GM21825 (cell line): ENCODE measurements at regions not wholly inside any gene's neighbourhood (a gene's known extent, or its start where the extent isn't known, plus 50 kb on each side); places are given as distances from the start of the nearest gene placed in this dataset.
"Not testable (repeated sequence)": the region's sequence is repeated elsewhere in the genome, so short reads cannot be mapped to it uniquely, and the experiment has no call there.

Source experiments
- ATAC-seq: cut with Tn5 transposase; IDR thresholded peaks from one replicate; pipeline ENCODE4 v1.9.1; 2021; ENCODE audit warnings: mild to moderate bottlenecking, moderate library complexity; ENCODE audit not compliant: unreplicated experiment

- ATAC-seq: no peak
Measured at GRCh38 chr9:96133321-96134021, 168.5 kb downstream of the HSD17B3 start.

- ATAC-seq: no peak
Measured at GRCh38 chr9:96131825-96132224, 170.2 kb downstream of the HSD17B3 start.

GRCh38 chr9:96130970-96131369 lies 171.0 kb downstream of the HSD17B3 start:
- ATAC-seq: no peak

- no peak for ATAC-seq
Measured at GRCh38 chr9:96129747-96130146, 172.2 kb downstream of the HSD17B3 start.

- no peak for ATAC-seq
Measured at GRCh38 chr9:96128880-96129279, 173.1 kb downstream of the HSD17B3 start.

- no peak for ATAC-seq
Measured at GRCh38 chr9:96126321-96126881, 175.6 kb downstream of the HSD17B3 start.

GRCh38 chr9:96125624-96126023 lies 176.4 kb downstream of the HSD17B3 start:
- ATAC-seq: no peak

- ATAC-seq: no peak
Measured at GRCh38 chr9:96122751-96123150, 179.2 kb downstream of the HSD17B3 start.

GRCh38 chr9:96122282-96122681 lies 179.7 kb downstream of the HSD17B3 start:
- no peak for ATAC-seq

- ATAC-seq: no peak
Measured at GRCh38 chr9:96121136-96121535, 180.8 kb downstream of the HSD17B3 start.

GRCh38 chr9:96117398-96118080 lies 184.4 kb downstream of the HSD17B3 start:
- ATAC-seq: no peak

- no peak for ATAC-seq
Measured at GRCh38 chr9:96116275-96117064, 185.5 kb downstream of the HSD17B3 start.

- ATAC-seq: no peak
Measured at GRCh38 chr9:96115836-96116235, 186.1 kb downstream of the HSD17B3 start.

GRCh38 chr9:96113032-96113431 lies 188.9 kb downstream of the HSD17B3 start:
- no peak for ATAC-seq

GRCh38 chr9:96109680-96110351 lies 192.2 kb downstream of the HSD17B3 start:
- no peak for ATAC-seq

- no peak for ATAC-seq
Measured at GRCh38 chr9:96108691-96109380, 193.1 kb downstream of the HSD17B3 start.

- ATAC-seq: no peak
Measured at GRCh38 chr9:96107436-96107835, 194.5 kb downstream of the HSD17B3 start.

- no peak for ATAC-seq
Measured at GRCh38 chr9:96100385-96101300, 201.3 kb downstream of the HSD17B3 start.

- ATAC-seq: not testable (repeated sequence)
Measured at GRCh38 chr9:96090630-96091029, 211.3 kb downstream of the HSD17B3 start.
